Liver (tissue), 8 donors: ENCODE measurements at regions not wholly inside any gene's neighbourhood (a gene's known extent, or its start where the extent isn't known, plus 50 kb on each side); places are given as distances from the start of the nearest gene placed in this dataset.

Experiments used
- DNase-seq: peaks from one replicate; pipeline ENCODE4 v3.0.0-alpha.2; 2017; ENCODE audit warnings: low spot score
- H3K27ac ChIP-seq, 2 donors: one replicate each; pipeline ENCODE4 v1.7.0; 2013; ENCODE audit warnings: inconsistent platforms in 2 of 2, low read length in 2 of 2, control low read depth in 1 of 2, low read depth in 1 of 2, mild to moderate bottlenecking in 1 of 2
- H3K27me3 ChIP-seq, 4 donors: one replicate each; pipeline versions ENCODE4 v1.6.1 to v1.7.0; 2013; ENCODE audit warnings: low read length in 3 of 4, inconsistent platforms in 1 of 4, mild to moderate bottlenecking in 1 of 4, moderate library complexity in 1 of 4; ENCODE audit not compliant: control insufficient read depth in 4 of 4, insufficient read depth in 4 of 4
- H3K36me3 ChIP-seq, 4 donors: one replicate each; pipeline versions ENCODE4 v1.6.1 to v1.7.0; 2013; ENCODE audit warnings: low read length in 3 of 4, mild to moderate bottlenecking in 3 of 4, low read depth in 1 of 4, moderate library complexity in 1 of 4; ENCODE audit not compliant: control insufficient read depth in 4 of 4, insufficient read depth in 3 of 4
- H3K4me1 ChIP-seq, 4 donors: one replicate each; pipeline versions ENCODE4 v1.6.1 to v1.7.0; 2013; ENCODE audit warnings: low read length in 3 of 4, mild to moderate bottlenecking in 3 of 4, moderate library complexity in 1 of 4; ENCODE audit not compliant: control insufficient read depth in 4 of 4, insufficient read depth in 4 of 4
- H3K4me3 ChIP-seq, 3 donors: one replicate each; pipeline versions ENCODE4 v1.6.1 to v1.7.0; 2013; ENCODE audit warnings: low read length in 3 of 3, control low read depth in 1 of 3, low read depth in 1 of 3, mild to moderate bottlenecking in 1 of 3
- H3K9ac ChIP-seq, 2 donors: one replicate each; pipeline ENCODE4 v1.7.0; 2013; ENCODE audit warnings: low read length in 2 of 2, mild to moderate bottlenecking in 2 of 2, moderate library complexity in 2 of 2, control low read depth in 1 of 2, low read depth in 1 of 2
- H3K9me3 ChIP-seq, 4 donors: one replicate each; pipeline versions ENCODE4 v1.6.1 to v1.7.0; 2013; ENCODE audit warnings: low read length in 3 of 4; ENCODE audit not compliant: control insufficient read depth in 4 of 4
- ATF3 ChIP-seq: IDR thresholded peaks from 2 replicates; pipeline ENCODE4 v1.6.1; 2016; ENCODE audit warnings: antibody characterized with exemption
- CTCF ChIP-seq: fragments of 150-350 bp; IDR thresholded peaks from 2 replicates; pipeline ENCODE4 v1.5.1; 2017; ENCODE audit warnings: improper control_type of control experiment, low read depth, low read length; ENCODE audit not compliant: missing input control
- EGR1 ChIP-seq, 2 donors: IDR thresholded peaks; 2 replicates each; pipeline ENCODE4 v1.6.1; 2016 to 2018; ENCODE audit warnings: antibody characterized with exemption in 2 of 2, low read depth in 2 of 2
- FOXA1 ChIP-seq: IDR thresholded peaks from 2 replicates; pipeline ENCODE4 v1.6.1; 2016; ENCODE audit warnings: antibody characterized with exemption
- FOXA2 ChIP-seq: IDR thresholded peaks from 2 replicates; pipeline ENCODE4 v1.6.1; 2016; ENCODE audit warnings: antibody characterized with exemption
- GABPA ChIP-seq, 2 donors: IDR thresholded peaks in 1 of 2; conservative IDR thresholded peaks in 1 of 2; 2 replicates each; pipeline ENCODE4 v1.6.1; 2016; ENCODE audit warnings: antibody characterized with exemption in 2 of 2, mild to moderate bottlenecking in 1 of 2, moderate library complexity in 1 of 2
- HNF4A ChIP-seq, 2 donors: conservative IDR thresholded peaks; 2 replicates each; pipeline ENCODE4 v1.6.1; 2016; ENCODE audit warnings: antibody characterized with exemption in 2 of 2, mild to moderate bottlenecking in 2 of 2
- HNF4G ChIP-seq: IDR thresholded peaks from 2 replicates; pipeline ENCODE4 v1.6.1; 2016; ENCODE audit warnings: antibody characterized with exemption
- JUND ChIP-seq, 2 donors: IDR thresholded peaks; 2 replicates each; pipeline ENCODE4 v1.6.1; 2016; ENCODE audit warnings: antibody characterized with exemption in 2 of 2
- MAX ChIP-seq: IDR thresholded peaks from 2 replicates; pipeline ENCODE4 v1.6.1; 2016; ENCODE audit warnings: antibody characterized with exemption
- NR2F2 ChIP-seq: IDR thresholded peaks from 2 replicates; pipeline ENCODE4 v1.6.1; 2016; ENCODE audit warnings: antibody characterized with exemption
- RAD21 ChIP-seq, 2 donors: IDR thresholded peaks; 2 replicates each; pipeline ENCODE4 v1.6.1; 2016; ENCODE audit warnings: antibody characterized with exemption in 2 of 2, mild to moderate bottlenecking in 2 of 2
- REST ChIP-seq: IDR thresholded peaks from 2 replicates; pipeline ENCODE4 v1.6.1; 2016; ENCODE audit warnings: antibody characterized with exemption, mild to moderate bottlenecking
- RXRA ChIP-seq, 2 donors: IDR thresholded peaks; 2 replicates each; pipeline ENCODE4 v1.6.1; 2017 to 2018; ENCODE audit warnings: antibody characterized with exemption in 2 of 2, mild to moderate bottlenecking in 1 of 2
- SP1 ChIP-seq: IDR thresholded peaks from 2 replicates; pipeline ENCODE4 v1.6.1; 2018; ENCODE audit warnings: antibody characterized with exemption, mild to moderate bottlenecking
- TAF1 ChIP-seq: conservative IDR thresholded peaks from 2 replicates; pipeline ENCODE4 v1.6.1; 2016; ENCODE audit warnings: antibody characterized with exemption, mild to moderate bottlenecking
- YY1 ChIP-seq: IDR thresholded peaks from 2 replicates; pipeline ENCODE4 v1.6.1; 2016; ENCODE audit warnings: antibody characterized with exemption, mild to moderate bottlenecking
- ZBTB33 ChIP-seq: IDR thresholded peaks from 2 replicates; pipeline ENCODE4 v1.6.1; 2016; ENCODE audit warnings: antibody characterized with exemption
- WGBS: extraction: QIAGEN DNeasy Blood & Tissue Kit; methylation state at CpG from one replicate; pipeline ENCODE4 v1.1.7; 2013; 5-methylcytosine and 5-hydroxymethylcytosine counted together
- donor health status: healthy.
- donor health status: healthy.
- donor health status: healthy.
- donor health status: healthy.
- donor health status: healthy.

GRCh38 chr5:130536691-130537090 lies 628.4 kb downstream of the HINT1 start:
- H3K36me3 ChIP-seq = no peaks in the 10 kb centered on the region
- no peaks in the 10 kb centered on the region for H3K27me3 ChIP-seq
- DNase-seq = no peak
- TF ChIP-seq REST = no peak
- TF ChIP-seq SP1 = no peak
- no peak for TF ChIP-seq TAF1
- TF ChIP-seq JUND (IDR thresholded peaks at IDR 0.05) = no peak
- TF ChIP-seq HNF4A (conservative IDR thresholded peaks at IDR 0.05) = no peak
- TF ChIP-seq MAX = no peak
- no peak for TF ChIP-seq RAD21 (IDR thresholded peaks at IDR 0.05)
- no peak for TF ChIP-seq FOXA1
- TF ChIP-seq FOXA2 = no peak
- TF ChIP-seq ATF3 = no peak
- no peak for TF ChIP-seq CTCF
- no peak for TF ChIP-seq HNF4G
- no peak for TF ChIP-seq RXRA (IDR thresholded peaks at IDR 0.05)
- no peak for TF ChIP-seq GABPA (IDR thresholded peaks at IDR 0.05 in 1 of 2, conservative IDR thresholded peaks at IDR 0.05 in 1 of 2)
- TF ChIP-seq ZBTB33 = no peak
- TF ChIP-seq NR2F2 = no peak
- TF ChIP-seq YY1 = no peak
- TF ChIP-seq EGR1 (IDR thresholded peaks at IDR 0.05; ENCODE audit: low read depth in 2 of 2) = no peak
- H3K9ac ChIP-seq = no peak overlapping the region
- no peak overlapping the region for H3K27ac ChIP-seq
- H3K4me3 ChIP-seq = no peak overlapping the region
- H3K4me1 ChIP-seq = no peaks in the 10 kb centered on the region
- H3K9me3 ChIP-seq = no peaks in the 10 kb centered on the region
- 70% methylated on average over 1 of the region's 1 CpG for WGBS

- Histone ChIP-seq H3K4me1 (no peaks in the 10 kb centered on the region), H3K27ac (no peak overlapping the region)
- no peak for TF ChIP-seq JUND (IDR thresholded peaks at IDR 0.05)
- no peak for TF ChIP-seq FOXA1
- no peak for TF ChIP-seq NR2F2
- TF ChIP-seq HNF4G = no peak
- no peak for TF ChIP-seq TAF1
- no peak for TF ChIP-seq FOXA2
- TF ChIP-seq REST = no peak
- no peak for TF ChIP-seq CTCF
- TF ChIP-seq SP1 = no peak
- TF ChIP-seq MAX = no peak
- TF ChIP-seq YY1 = no peak
- TF ChIP-seq GABPA (IDR thresholded peaks at IDR 0.05 in 1 of 2, conservative IDR thresholded peaks at IDR 0.05 in 1 of 2) = no peak
These were observed 628.5 kb downstream of the CHSY3 start for GRCh38 chr5:130532786-130533185.

More at GRCh38 chr5:130532786-130533185, 628.5 kb downstream of the CHSY3 start:
- no peak overlapping the region for H3K4me3 ChIP-seq
- H3K9me3 ChIP-seq = no peaks in the 10 kb centered on the region
- DNase-seq = no peak
- H3K36me3 ChIP-seq = no peaks in the 10 kb centered on the region
- H3K27me3 ChIP-seq = no peaks in the 10 kb centered on the region
- H3K9ac ChIP-seq = no peak overlapping the region
